Glomerular endothelial cell (primary cell): ENCODE measurements at regions not wholly inside any gene's neighbourhood (a gene's known extent, or its start where the extent isn't known, plus 50 kb on each side); places are given as distances from the start of the nearest gene placed in this dataset.

Source experiments
- DNase-seq: peaks from one replicate; pipeline ENCODE4 v3.0.0-alpha.2; 2011; ENCODE audit warnings: low read depth, low spot score; ENCODE audit errors: extremely low read depth

- no peak for DNase-seq
Observed at GRCh38 chr10:88081457-88082054, 218.1 kb downstream of the PTEN start.

GRCh38 chr10:88082391-88082790, 219.0 kb downstream of the PTEN start:
- DNase-seq = no peak

GRCh38 chr10:88082806-88083596, 219.6 kb downstream of the PTEN start:
- no peak for DNase-seq

- no peak for DNase-seq
Observed at GRCh38 chr10:88083597-88083989, 220.2 kb downstream of the PTEN start.

GRCh38 chr10:88086187-88086960, 222.9 kb downstream of the PTEN start:
- DNase-seq = no peak

GRCh38 chr10:88088441-88089340, 225.3 kb downstream of the PTEN start:
- DNase-seq = no peak

- DNase-seq = no peak
Observed at GRCh38 chr10:88089498-88089897, 226.1 kb downstream of the PTEN start.

- no peak for DNase-seq
Observed at GRCh38 chr10:88090568-88091214, 227.3 kb downstream of the PTEN start.

GRCh38 chr10:88091490-88092061, 228.2 kb downstream of the PTEN start:
- DNase-seq = no peak

GRCh38 chr10:88092265-88092664, 228.8 kb downstream of the PTEN start:
- no peak for DNase-seq

GRCh38 chr10:88092973-88093372, 229.5 kb downstream of the PTEN start:
- no peak for DNase-seq

GRCh38 chr10:88094795-88095194, 231.4 kb downstream of the PTEN start:
- DNase-seq = no peak

- DNase-seq = no peak
Observed at GRCh38 chr10:88095223-88095721, 231.8 kb downstream of the PTEN start.

GRCh38 chr10:88095778-88096431, 232.5 kb downstream of the PTEN start:
- no peak for DNase-seq

- no peak for DNase-seq
Observed at GRCh38 chr10:88097092-88097516, 233.7 kb downstream of the PTEN start.

GRCh38 chr10:88097536-88097935, 234.1 kb downstream of the PTEN start:
- DNase-seq = no peak

- no peak for DNase-seq
Observed at GRCh38 chr10:88100281-88100680, 236.9 kb downstream of the PTEN start.

GRCh38 chr10:88101666-88102065, 238.2 kb downstream of the PTEN start:
- DNase-seq = no peak

GRCh38 chr10:88103576-88103975, 240.2 kb downstream of the PTEN start:
- DNase-seq = no peak
